GM23248 (cell line): ENCODE measurements at regions not wholly inside any gene's neighbourhood (a gene's known extent, or its start where the extent isn't known, plus 50 kb on each side); places are given as distances from the start of the nearest gene placed in this dataset.

Experiments used
- DNase-seq: peaks from one replicate; pipeline ENCODE4 v3.0.0-alpha.2; 2015
- H2AFZ ChIP-seq: fragments of 200-600 bp; sonication (generic); 2 replicates; pipeline ENCODE4 v1.6.1; 2016; ENCODE audit warnings: antibody characterized with exemption
- H3F3A ChIP-seq: fragments of 200-600 bp; sonication (generic); 2 replicates; pipeline ENCODE4 v1.6.1; 2016; ENCODE audit warnings: mild to moderate bottlenecking, antibody characterized with exemption, mixed run types; ENCODE audit not compliant: insufficient read depth
- H3K27ac ChIP-seq: fragments of 200-600 bp; sonication (generic); 2 replicates; pipeline ENCODE4 v1.5.1; 2016; ENCODE audit warnings: mild to moderate bottlenecking
- H3K27me3 ChIP-seq: fragments of 200-600 bp; sonication (generic); replicated peaks from 2 replicates; pipeline ENCODE4 v1.6.1; 2016; ENCODE audit warnings: mild to moderate bottlenecking; ENCODE audit not compliant: insufficient read depth
- H3K36me3 ChIP-seq: fragments of 200-600 bp; sonication (generic); 2 replicates; pipeline ENCODE4 v1.6.1; 2016; ENCODE audit warnings: low read depth, mild to moderate bottlenecking
- H3K4me1 ChIP-seq: fragments of 200-600 bp; sonication (generic); 2 replicates; pipeline ENCODE4 v1.6.1; 2016; ENCODE audit warnings: mild to moderate bottlenecking; ENCODE audit not compliant: insufficient read depth
- H3K4me2 ChIP-seq: fragments of 200-600 bp; sonication (generic); one replicate; pipeline ENCODE4 v1.6.1; 2016; ENCODE audit warnings: mild to moderate bottlenecking; ENCODE audit not compliant: unreplicated experiment
- H3K4me3 ChIP-seq: fragments of 200-600 bp; sonication (generic); 2 replicates; pipeline ENCODE4 v1.5.1; 2016; ENCODE audit warnings: mild to moderate bottlenecking
- H3K79me2 ChIP-seq: fragments of 200-600 bp; sonication (generic); 2 replicates; pipeline ENCODE4 v1.6.1; 2016; ENCODE audit warnings: mild to moderate bottlenecking; ENCODE audit not compliant: insufficient read depth
- H3K9ac ChIP-seq: fragments of 200-600 bp; sonication (generic); 2 replicates; pipeline ENCODE4 v1.6.1; 2016; ENCODE audit warnings: mild to moderate bottlenecking
- H3K9me2 ChIP-seq: fragments of 200-600 bp; sonication (generic); 2 replicates; pipeline ENCODE4 v1.6.1; 2016; ENCODE audit warnings: mixed run types, mild to moderate bottlenecking, moderate library complexity; ENCODE audit not compliant: insufficient read depth
- H3K9me3 ChIP-seq: fragments of 200-600 bp; sonication (generic); one replicate; pipeline ENCODE4 v1.6.1; 2017; ENCODE audit warnings: low read depth
- H4K20me1 ChIP-seq: fragments of 200-600 bp; sonication (generic); 2 replicates; pipeline ENCODE4 v1.6.0; 2016; ENCODE audit not compliant: insufficient read depth
- EZH2 ChIP-seq: fragments of 200-600 bp; sonication (generic); IDR thresholded peaks from 2 replicates; pipeline ENCODE4 v1.6.1; 2018; ENCODE audit warnings: antibody characterized with exemption, mild to moderate bottlenecking; ENCODE audit not compliant: insufficient read depth, poor library complexity, severe bottlenecking
- EZH2phosphoT487 ChIP-seq: fragments of 200-600 bp; sonication (generic); IDR thresholded peaks from 2 replicates; pipeline ENCODE4 v1.6.1; 2018; ENCODE audit warnings: antibody characterized with exemption, moderate library complexity, mild to moderate bottlenecking, low read depth; ENCODE audit not compliant: insufficient read depth
- WGBS, 2 experiments: methylation state at CpG; one replicate each; pipeline ENCODE4 v1.1.6; 2015 to 2017; ENCODE audit warnings: low lambda C conversion rate in 2 of 2, low coverage in 1 of 2; ENCODE audit errors: missing lambda C conversion rate in 2 of 2; 5-methylcytosine and 5-hydroxymethylcytosine counted together
- in situ Hi-C: fragments of 300-500 bp; cut with MboI; formaldehyde crosslinking; loops from 2 replicates; pipeline ENCODE4 v1.15.0; 2020

GRCh38 chr2:199509403-199509802, 51.7 kb upstream of the SATB2 start:
- no peak overlapping the region for H2AFZ ChIP-seq
- H3K9ac ChIP-seq = no peak overlapping the region
- no peak overlapping the region for H3K4me3 ChIP-seq
- H3K79me2 ChIP-seq = no peaks in the 10 kb centered on the region
- H4K20me1 ChIP-seq = no peaks in the 10 kb centered on the region
- no peak for DNase-seq
- H3F3A ChIP-seq = no peaks in the 10 kb centered on the region
- 24 to 38% methylated on average over 1 of the region's 1 CpG for WGBS, 2 experiments
- H3K4me2 ChIP-seq = no peak overlapping the region
- no peak overlapping the region for H3K27ac ChIP-seq
- TF ChIP-seq EZH2phosphoT487 (no peak), EZH2 (no peak)
- no peaks in the 10 kb centered on the region for H3K4me1 ChIP-seq
- no peaks in the 10 kb centered on the region for H3K9me2 ChIP-seq
- in situ Hi-C loops = no loop called here
- H3K9me3 ChIP-seq = no peaks in the 10 kb centered on the region
- no peaks in the 10 kb centered on the region for H3K36me3 ChIP-seq
- peaks cover 5% of the 10 kb centered on the region; the same call in 1 of the 2 replicates for H3K27me3 ChIP-seq
